Endothelial cell of umbilical vein (primary cell): ENCODE measurements at regions not wholly inside any gene's neighbourhood (a gene's known extent, or its start where the extent isn't known, plus 50 kb on each side); places are given as distances from the start of the nearest gene placed in this dataset.

ENCODE experiments used
- BruUV-seq: library from RNA; stranded (reverse); fragments of 400-500 nt; replicated peaks from 2 replicates; lab custom pipeline; 2021; lab: Mats Ljungman, UMichigan
- CTCF ChIA-PET: fragments of 300-600, 350-600 bp; sonication (Branson Sonifier 250); formaldehyde crosslinking; loops from one replicate; lab custom pipeline; 2021; ENCODE audit warnings: antibody characterized with exemption, inconsistent platforms; lab: Charles Lee
- POLR2A ChIA-PET: fragments of 300-600, 350-600 bp; sonication (Branson Sonifier 250); formaldehyde crosslinking; loops from one replicate; lab custom pipeline; 2021; ENCODE audit warnings: antibody characterized with exemption, inconsistent platforms; lab: Charles Lee
- DNase-seq: peaks from one replicate; pipeline ENCODE4 v3.0.0-alpha.2; 2011; ENCODE audit warnings: low read depth, low spot score
- FAIRE-seq: peaks from 2 replicates; lab custom pipeline; 2011; peaks lifted over from hg19 to GRCh38; lab: Jason Lieb, UNC
- H2AFZ ChIP-seq: 2 replicates; pipeline ENCODE4 v1.6.0; 2012; ENCODE audit warnings: low read depth, low read length, control low read depth, inconsistent platforms
- H3K27ac ChIP-seq: 2 replicates; pipeline ENCODE4 v1.5.1; 2011; ENCODE audit warnings: low read depth, mild to moderate bottlenecking, control low read depth, low read length, moderate library complexity; ENCODE audit not compliant: insufficient read depth
- H3K27me3 ChIP-seq, 2 experiments: 2 replicates each; pipeline versions ENCODE4 v1.6.0 to v1.6.1; 2011; ENCODE audit warnings: low read length in 2 of 2, mixed read lengths in 1 of 2; ENCODE audit not compliant: control insufficient read depth in 2 of 2, insufficient read depth in 2 of 2
- H3K36me3 ChIP-seq, 2 experiments: 2 replicates in 1 of 2; 3 replicates in 1 of 2; pipeline ENCODE4 v1.5.1; 2011; ENCODE audit warnings: low read length in 2 of 2, mild to moderate bottlenecking in 1 of 2, moderate library complexity in 1 of 2; ENCODE audit not compliant: control insufficient read depth in 2 of 2, insufficient read depth in 2 of 2; ENCODE audit errors: extremely low read depth in 1 of 2
- H3K4me1 ChIP-seq: 3 replicates; pipeline ENCODE4 v1.5.1; 2011; ENCODE audit warnings: mild to moderate bottlenecking, low read length; ENCODE audit not compliant: control insufficient read depth, insufficient read depth; ENCODE audit errors: extremely low read depth
- H3K4me2 ChIP-seq: 2 replicates; pipeline ENCODE4 v1.6.1; 2011; ENCODE audit warnings: low read length, control low read depth, mixed read lengths; ENCODE audit not compliant: insufficient read depth
- H3K4me3 ChIP-seq, 3 experiments: fragments of 200-600 bp in 1 of 3; sonication (generic), shearing (Covaris generic) in 1 of 3; replicated peaks in 1 of 3; 2 replicates each; pipeline ENCODE4 v1.5.1; 2011 to 2016; ENCODE audit warnings: control low read depth in 3 of 3, low read length in 3 of 3, mild to moderate bottlenecking in 2 of 3, inconsistent platforms in 1 of 3, low read depth in 1 of 3, moderate library complexity in 1 of 3; ENCODE audit not compliant: insufficient read depth in 1 of 3
- H3K79me2 ChIP-seq: 2 replicates; pipeline ENCODE4 v1.6.0; 2012; ENCODE audit warnings: low read length, inconsistent platforms; ENCODE audit not compliant: control insufficient read depth, insufficient read depth
- H3K9ac ChIP-seq: replicated peaks from 2 replicates; pipeline ENCODE3; 2011; ENCODE audit warnings: low read length, control low read depth; ENCODE audit not compliant: insufficient read depth; ENCODE audit errors: extremely low read depth
- H3K9me1 ChIP-seq: replicated peaks from 3 replicates; pipeline ENCODE4 v1.6.0; 2011; ENCODE audit warnings: mild to moderate bottlenecking, low read length; ENCODE audit not compliant: control insufficient read depth, insufficient read depth; ENCODE audit errors: extremely low read depth
- H3K9me3 ChIP-seq: replicated peaks from 2 replicates; pipeline ENCODE4 v1.5.1; 2012; ENCODE audit warnings: low read length, inconsistent platforms; ENCODE audit not compliant: control insufficient read depth, insufficient read depth
- H4K20me1 ChIP-seq: replicated peaks from 2 replicates; pipeline ENCODE3; 2011; ENCODE audit warnings: mild to moderate bottlenecking, low read length; ENCODE audit not compliant: control insufficient read depth, insufficient read depth; ENCODE audit errors: extremely low read depth
- CTCF ChIP-seq, 2 donors: IDR thresholded peaks; 1 replicate in 1 of 2; 2 replicates in 1 of 2; pipeline ENCODE4 v1.5.1; 2011; ENCODE audit warnings: low read length in 2 of 2, mild to moderate bottlenecking in 2 of 2, moderate library complexity in 2 of 2, control low read depth in 1 of 2, inconsistent platforms in 1 of 2, low read depth in 1 of 2; ENCODE audit not compliant: insufficient read depth in 1 of 2; ENCODE audit errors: extremely low read depth in 1 of 2
- EZH2 ChIP-seq: IDR thresholded peaks from 2 replicates; pipeline ENCODE4 v1.6.1; 2012; ENCODE audit warnings: borderline replicate concordance, low read depth, mild to moderate bottlenecking, moderate library complexity, low read length, inconsistent platforms; ENCODE audit not compliant: severe bottlenecking
- FOS ChIP-seq: IDR thresholded peaks from 2 replicates; pipeline ENCODE4 v1.6.1; 2011; ENCODE audit warnings: mild to moderate bottlenecking, low read length, moderate library complexity, borderline replicate concordance; ENCODE audit not compliant: insufficient read depth
- GATA2 ChIP-seq: IDR thresholded peaks from 2 replicates; pipeline ENCODE4 v1.7.0; 2011; ENCODE audit warnings: low read depth, mild to moderate bottlenecking, moderate library complexity, mixed read lengths, low read length; ENCODE audit not compliant: insufficient read length, insufficient read depth
- JUN ChIP-seq: IDR thresholded peaks from 2 replicates; pipeline ENCODE4 v1.6.1; 2011; ENCODE audit warnings: borderline replicate concordance, low read depth; ENCODE audit not compliant: insufficient read length, insufficient read depth
- MAX ChIP-seq: IDR thresholded peaks from 2 replicates; pipeline ENCODE4 v1.6.1; 2011; ENCODE audit not compliant: insufficient read depth, insufficient read length
- MYC ChIP-seq: IDR thresholded peaks from one replicate; pipeline ENCODE4 v1.6.1; 2011; ENCODE audit warnings: mild to moderate bottlenecking, low read depth, low read length
- POLR2A ChIP-seq: IDR thresholded peaks from 2 replicates; pipeline ENCODE4 v1.6.1; 2012; ENCODE audit warnings: low read depth, mild to moderate bottlenecking, control low read depth, low read length
- POLR2AphosphoS5 ChIP-seq: IDR thresholded peaks from 2 replicates; pipeline ENCODE4 v1.6.1; 2012; ENCODE audit warnings: low read depth, mild to moderate bottlenecking, control low read depth, low read length, moderate library complexity; ENCODE audit not compliant: insufficient read depth
- dilution Hi-C: fragments of 300-500 bp; cut with MboI; formaldehyde crosslinking; loops from one replicate; pipeline ENCODE4 v1.15.0; 2019; ENCODE audit warnings: low sequenced_read_pairs; ENCODE audit not compliant: extremely low pct_ligation_motif_present
- intact Hi-C: fragments of 100-400 bp; cut with micrococcal nuclease; formaldehyde crosslinking; loops from one replicate; pipeline ENCODE4 v1.10.0; 2022

GRCh38 chr2:173623438-173624319 lies 269.0 kb downstream of the CDCA7 start:
- POLR2A ChIA-PET, result no interaction called here

More at GRCh38 chr2:173623438-173624319, 269.0 kb downstream of the CDCA7 start:
- no peak for TF ChIP-seq POLR2AphosphoS5
- no peak for TF ChIP-seq MYC
- no peak for TF ChIP-seq FOS
- TF ChIP-seq EZH2, result no peak
- no peak for TF ChIP-seq GATA2
- TF ChIP-seq POLR2A, result no peak
- TF ChIP-seq JUN, result no peak
- TF ChIP-seq CTCF (IDR thresholded peaks at IDR 0.05; ENCODE audit: extremely low read depth in 1 of 2, insufficient read depth in 1 of 2, low read depth in 1 of 2, low read length in 2 of 2), result no peak
- TF ChIP-seq MAX, result no peak
- Histone ChIP-seq H3K9me3 (no peaks in the 10 kb centered on the region), H3K9ac (no peak overlapping the region), H3K4me3 (no peak overlapping the region), H3K27me3 (peaks cover 0 to 2% of the 10 kb centered on the region in 2 experiments), H4K20me1 (no peaks in the 10 kb centered on the region), H3K79me2 (no peaks in the 10 kb centered on the region), H3K4me2 (no peak overlapping the region), H3K36me3 (no peaks in the 10 kb centered on the region), H3K9me1 (no peaks in the 10 kb centered on the region), H3K27ac (no peak overlapping the region), H3K4me1 (no peaks in the 10 kb centered on the region), H2AFZ (no peak overlapping the region)
- dilution Hi-C loops, result no loop called here
- intact Hi-C loops, result no loop called here
- CTCF ChIA-PET, result no interaction called here
- FAIRE-seq (no peak), DNase-seq (no peak)
- BruUV-seq, result no TSS peak
